PFSK-1 (cell line): ENCODE measurements at regions not wholly inside any gene's neighbourhood (a gene's known extent, or its start where the extent isn't known, plus 50 kb on each side); places are given as distances from the start of the nearest gene placed in this dataset.

Experiments used
- FOXP2 ChIP-seq: optimal IDR thresholded peaks from 2 replicates; pipeline ENCODE3; 2011; ENCODE audit warnings: borderline replicate concordance, control low read depth, inconsistent platforms; ENCODE audit not compliant: insufficient read depth; ENCODE audit errors: extremely low read length, extremely low read depth
- POLR2AphosphoS5 ChIP-seq: IDR thresholded peaks from 2 replicates; pipeline ENCODE4 v1.6.1; 2012; ENCODE audit warnings: low read depth, mild to moderate bottlenecking, control low read depth, low read length, moderate library complexity
- REST ChIP-seq, 2 experiments: IDR thresholded peaks; 2 replicates each; pipeline versions ENCODE4 v1.6.1 to v1.8.0; 2011 to 2012; ENCODE audit warnings: low read depth in 2 of 2, low read length in 2 of 2, control low read depth in 1 of 2, inconsistent platforms in 1 of 2, mild to moderate bottlenecking in 1 of 2, moderate library complexity in 1 of 2; ENCODE audit not compliant: insufficient read depth in 1 of 2
- SIN3A ChIP-seq: IDR thresholded peaks from 2 replicates; pipeline ENCODE4 v1.6.1; 2012; ENCODE audit warnings: mild to moderate bottlenecking, low read length, moderate library complexity, borderline replicate concordance; ENCODE audit not compliant: insufficient read depth
- TAF1 ChIP-seq: IDR thresholded peaks from 2 replicates; pipeline ENCODE4 v1.6.1; 2012; ENCODE audit warnings: low read length, control low read depth, borderline replicate concordance; ENCODE audit not compliant: insufficient read depth

GRCh38 chr6:145139895-145140294 lies 595.4 kb downstream of the EPM2A start:
- no peak for TF ChIP-seq POLR2AphosphoS5
- TF ChIP-seq REST (IDR thresholded peaks at IDR 0.05; ENCODE audit: insufficient read depth in 1 of 2, low read depth in 2 of 2, low read length in 2 of 2), result no peak
- TF ChIP-seq SIN3A, result no peak
- TF ChIP-seq TAF1, result no peak
- no peak for TF ChIP-seq FOXP2
